ENCODE measurements at regions not wholly inside any gene's neighbourhood (a gene's known extent, or its start where the extent isn't known, plus 50 kb on each side); places are given as distances from the start of the nearest gene placed in this dataset.
"Not testable (repeated sequence)": the region's sequence is repeated elsewhere in the genome, so short reads cannot be mapped to it uniquely, and the experiment has no call there.

- not testable (repeated sequence) for DNase-seq (ENCODE audit: low spot score)
Observed at GRCh38 chr18:1671710-1672109, 767.0 kb downstream of the ADCYAP1 start.

GRCh38 chr18:1676387-1676786 is 771.7 kb downstream of the ADCYAP1 start:
- DNase-seq (ENCODE audit: low spot score): no peak

GRCh38 chr18:1680108-1680507 is 775.4 kb downstream of the ADCYAP1 start:
- no peak for DNase-seq (ENCODE audit: low spot score)

GRCh38 chr18:1691863-1692262 is 787.2 kb downstream of the ADCYAP1 start:
- no peak for DNase-seq (ENCODE audit: low spot score)

- DNase-seq (ENCODE audit: low spot score): no peak
Observed at GRCh38 chr18:1708006-1708405, 803.3 kb downstream of the ADCYAP1 start.

GRCh38 chr18:1710114-1710513 is 805.4 kb downstream of the ADCYAP1 start:
- DNase-seq (ENCODE audit: low spot score): no peak

GRCh38 chr18:1732143-1732542 is 827.5 kb downstream of the ADCYAP1 start:
- no peak for DNase-seq (ENCODE audit: low spot score)

- no peak for DNase-seq (ENCODE audit: low spot score)
Observed at GRCh38 chr18:1746131-1746530, 825.2 kb downstream of the METTL4 start.

GRCh38 chr18:1751249-1751648 is 820.1 kb downstream of the METTL4 start:
- no peak for DNase-seq (ENCODE audit: low spot score)

GRCh38 chr18:1760901-1761300 is 810.4 kb downstream of the METTL4 start:
- DNase-seq (ENCODE audit: low spot score): no peak

- DNase-seq (ENCODE audit: low spot score): no peak
Observed at GRCh38 chr18:1774261-1774660, 797.0 kb downstream of the METTL4 start.

GRCh38 chr18:1777843-1778242 is 793.5 kb downstream of the METTL4 start:
- DNase-seq (ENCODE audit: low spot score): no peak

GRCh38 chr18:1778496-1779178 is 792.7 kb downstream of the METTL4 start:
- DNase-seq (ENCODE audit: low spot score): no peak

GRCh38 chr18:1779587-1779986 is 791.7 kb downstream of the METTL4 start:
- DNase-seq (ENCODE audit: low spot score): no peak

- DNase-seq (ENCODE audit: low spot score): no peak
Observed at GRCh38 chr18:1784113-1784512, 787.2 kb downstream of the METTL4 start.

- not testable (repeated sequence) for DNase-seq (ENCODE audit: low spot score)
Observed at GRCh38 chr18:1785980-1786379, 785.3 kb downstream of the METTL4 start.

- no peak for DNase-seq (ENCODE audit: low spot score)
Observed at GRCh38 chr18:1796636-1797035, 774.7 kb downstream of the METTL4 start.

GRCh38 chr18:1797235-1797634 is 774.1 kb downstream of the METTL4 start:
- no peak for DNase-seq (ENCODE audit: low spot score)

GRCh38 chr18:1805521-1805920 is 765.8 kb downstream of the METTL4 start:
- no peak for DNase-seq (ENCODE audit: low spot score)

- DNase-seq (ENCODE audit: low spot score): no peak
Observed at GRCh38 chr18:1806884-1807615, 764.3 kb downstream of the METTL4 start.

- no peak for DNase-seq (ENCODE audit: low spot score)
Observed at GRCh38 chr18:1811282-1811681, 760.0 kb downstream of the METTL4 start.

GRCh38 chr18:1825296-1825695 is 746.0 kb downstream of the METTL4 start:
- DNase-seq (ENCODE audit: low spot score): no peak

GRCh38 chr18:1840878-1841277 is 730.4 kb downstream of the METTL4 start:
- no peak for DNase-seq (ENCODE audit: low spot score)

- no peak for DNase-seq (ENCODE audit: low spot score)
Observed at GRCh38 chr18:1846640-1847039, 724.7 kb downstream of the METTL4 start.

All from D341Med (cell line).